ENCODE measurements at regions not wholly inside any gene's neighbourhood (a gene's known extent, or its start where the extent isn't known, plus 50 kb on each side); places are given as distances from the start of the nearest gene placed in this dataset.

DNA sequence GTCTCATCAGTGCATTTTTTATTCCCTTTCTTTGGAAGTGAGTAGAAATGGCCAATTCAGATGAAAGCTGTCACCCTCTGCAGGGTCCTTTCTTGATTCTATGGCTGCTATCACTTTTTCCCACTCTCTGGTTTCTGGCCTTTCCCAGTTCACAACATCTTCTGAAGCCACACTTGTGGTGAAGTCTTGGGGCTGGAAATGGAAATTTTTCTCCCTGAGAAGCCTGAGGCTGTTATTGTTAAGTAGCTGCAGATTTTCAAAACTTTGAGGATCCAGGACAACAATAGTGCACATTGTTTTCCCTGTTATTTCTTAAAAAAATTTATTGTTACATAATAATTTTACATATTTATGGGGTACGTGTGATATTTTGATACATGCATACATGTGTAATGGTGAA lies 250.3 kb upstream of the RASGRP1 start:
- Histone ChIP-seq H3K36me3 (no peaks in the 10 kb centered on the region), H3K9me3 (no peaks in the 10 kb centered on the region), H3K4me3 (no peak overlapping the region), H3K27me3 (no peaks in the 10 kb centered on the region), H3K27ac (no peak overlapping the region), H3K4me1 (no peaks in the 10 kb centered on the region)
- no peak for DNase-seq (ENCODE audit: extremely low spot score in 2 of 2)
- TF ChIP-seq POLR2AphosphoS5 (IDR thresholded peaks at IDR 0.05; ENCODE audit: insufficient read depth in 1 of 2, low read depth in 1 of 2), result no peak
- no peak for TF ChIP-seq POLR2A (IDR thresholded peaks at IDR 0.05)
- TF ChIP-seq, protein P1, sequence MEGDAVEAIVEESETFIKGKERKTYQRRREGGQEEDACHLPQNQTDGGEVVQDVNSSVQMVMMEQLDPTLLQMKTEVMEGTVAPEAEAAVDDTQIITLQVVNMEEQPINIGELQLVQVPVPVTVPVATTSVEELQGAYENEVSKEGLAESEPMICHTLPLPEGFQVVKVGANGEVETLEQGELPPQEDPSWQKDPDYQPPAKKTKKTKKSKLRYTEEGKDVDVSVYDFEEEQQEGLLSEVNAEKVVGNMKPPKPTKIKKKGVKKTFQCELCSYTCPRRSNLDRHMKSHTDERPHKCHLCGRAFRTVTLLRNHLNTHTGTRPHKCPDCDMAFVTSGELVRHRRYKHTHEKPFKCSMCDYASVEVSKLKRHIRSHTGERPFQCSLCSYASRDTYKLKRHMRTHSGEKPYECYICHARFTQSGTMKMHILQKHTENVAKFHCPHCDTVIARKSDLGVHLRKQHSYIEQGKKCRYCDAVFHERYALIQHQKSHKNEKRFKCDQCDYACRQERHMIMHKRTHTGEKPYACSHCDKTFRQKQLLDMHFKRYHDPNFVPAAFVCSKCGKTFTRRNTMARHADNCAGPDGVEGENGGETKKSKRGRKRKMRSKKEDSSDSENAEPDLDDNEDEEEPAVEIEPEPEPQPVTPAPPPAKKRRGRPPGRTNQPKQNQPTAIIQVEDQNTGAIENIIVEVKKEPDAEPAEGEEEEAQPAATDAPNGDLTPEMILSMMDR (IDR thresholded peaks at IDR 0.05), result no peak
- intact Hi-C loops (cut with DNase I), result loop anchor here (10.0 kb wide), 1 partner anchor 770 kb away; the partner anchor contains the start of gene THBS1

DNA sequence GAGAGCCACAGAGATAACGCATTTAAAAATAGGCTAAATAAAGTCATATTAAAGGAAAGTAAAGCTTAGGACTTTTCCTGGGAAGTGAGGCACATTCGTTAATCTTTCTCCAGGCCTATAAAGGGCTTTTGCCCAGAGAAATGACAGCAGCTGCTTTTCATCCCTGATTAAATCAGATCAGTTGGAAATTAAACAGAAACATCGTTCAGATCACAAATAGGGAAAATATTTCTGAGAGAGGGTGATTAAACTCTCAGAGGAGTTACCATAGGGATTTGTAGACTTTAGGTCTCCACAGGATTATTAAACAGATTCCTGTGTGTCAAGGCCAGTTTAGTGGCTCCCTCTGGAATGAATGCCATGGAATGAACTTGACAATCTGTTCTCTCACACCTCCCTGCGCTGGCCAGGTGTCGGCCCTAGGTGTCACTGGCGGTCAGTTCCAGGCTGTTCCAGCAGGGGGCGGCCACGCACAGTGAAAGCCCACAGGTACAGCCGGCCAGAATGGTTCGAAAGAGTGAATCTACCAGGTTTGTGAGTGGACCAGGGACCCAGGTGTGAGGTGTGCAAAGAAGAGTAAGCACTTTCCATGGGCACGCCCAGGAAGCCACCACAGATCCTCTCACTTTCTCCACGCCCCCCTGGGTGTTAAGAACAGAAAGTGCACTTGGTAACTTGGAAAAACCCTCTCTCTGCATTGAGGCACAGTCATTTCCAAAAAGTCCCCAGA lies 253.0 kb upstream of the RASGRP1 start:
- Histone ChIP-seq H3K9me3 (no peaks in the 10 kb centered on the region), H3K4me3 (no peak overlapping the region), H3K27me3 (no peaks in the 10 kb centered on the region), H3K27ac (no peak overlapping the region), H3K36me3 (no peaks in the 10 kb centered on the region), H3K4me1 (no peaks in the 10 kb centered on the region)
- no peak for DNase-seq (ENCODE audit: extremely low spot score in 2 of 2)
- intact Hi-C loops (cut with DNase I), result loop anchor here (10.0 kb wide), 1 partner anchor 767 kb away; the partner anchor contains the start of gene THBS1
- TF ChIP-seq, protein P1 (IDR thresholded peaks at IDR 0.05), result peak; percentile 93 to 99 (median 97)
- no peak for TF ChIP-seq POLR2A (IDR thresholded peaks at IDR 0.05)
- peak in 1 of 2 donors; percentile 21 for TF ChIP-seq POLR2AphosphoS5 (IDR thresholded peaks at IDR 0.05; ENCODE audit: insufficient read depth in 1 of 2, low read depth in 1 of 2)

DNA sequence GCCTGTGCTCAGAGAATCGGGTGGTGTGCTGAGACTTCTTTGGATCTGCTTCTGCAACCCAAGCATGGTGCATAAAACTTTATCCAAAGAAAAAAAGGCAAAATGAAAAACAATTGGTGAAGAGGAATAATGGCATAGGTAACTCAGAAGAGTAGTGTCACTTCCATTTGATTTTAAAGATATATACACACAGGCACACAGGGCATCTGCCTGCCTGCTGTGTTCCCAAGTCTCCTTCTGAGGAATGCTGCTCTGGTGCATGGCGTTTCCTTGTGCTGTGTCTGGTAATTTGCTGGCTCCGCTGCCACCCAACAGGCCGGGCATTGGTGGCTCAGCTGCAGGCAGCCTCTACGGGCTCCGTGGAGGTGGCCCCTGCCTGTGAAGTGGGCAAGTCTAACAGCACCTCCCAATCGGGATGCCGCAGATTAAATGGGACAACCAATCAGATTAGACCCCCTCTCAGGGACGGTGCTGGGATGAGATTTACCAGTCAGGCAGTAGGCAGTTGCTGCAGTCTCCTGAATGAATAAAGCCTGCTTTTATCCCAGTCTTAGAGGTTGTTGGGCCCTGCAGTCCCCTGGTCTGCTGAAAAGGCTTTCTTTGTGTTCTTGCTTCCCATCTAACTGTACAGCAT lies 253.7 kb upstream of the RASGRP1 start:
- no peaks in the 10 kb centered on the region for H3K36me3 ChIP-seq
- TF ChIP-seq, protein P1 (IDR thresholded peaks at IDR 0.05), result no peak
- TF ChIP-seq POLR2A (IDR thresholded peaks at IDR 0.05) (no peak), POLR2AphosphoS5 (IDR thresholded peaks at IDR 0.05; ENCODE audit: insufficient read depth in 1 of 2, low read depth in 1 of 2) (no peak)
- H3K27ac ChIP-seq, result no peak overlapping the region
- H3K9me3 ChIP-seq, result no peaks in the 10 kb centered on the region
- intact Hi-C loops (cut with DNase I), result loop anchor here (10.0 kb wide), 1 partner anchor 767 kb away; the partner anchor contains the start of gene THBS1
- no peak for DNase-seq (ENCODE audit: extremely low spot score in 2 of 2)
- H3K27me3 ChIP-seq, result no peaks in the 10 kb centered on the region
- H3K4me1 ChIP-seq, result no peaks in the 10 kb centered on the region
- H3K4me3 ChIP-seq, result no peak overlapping the region

DNA sequence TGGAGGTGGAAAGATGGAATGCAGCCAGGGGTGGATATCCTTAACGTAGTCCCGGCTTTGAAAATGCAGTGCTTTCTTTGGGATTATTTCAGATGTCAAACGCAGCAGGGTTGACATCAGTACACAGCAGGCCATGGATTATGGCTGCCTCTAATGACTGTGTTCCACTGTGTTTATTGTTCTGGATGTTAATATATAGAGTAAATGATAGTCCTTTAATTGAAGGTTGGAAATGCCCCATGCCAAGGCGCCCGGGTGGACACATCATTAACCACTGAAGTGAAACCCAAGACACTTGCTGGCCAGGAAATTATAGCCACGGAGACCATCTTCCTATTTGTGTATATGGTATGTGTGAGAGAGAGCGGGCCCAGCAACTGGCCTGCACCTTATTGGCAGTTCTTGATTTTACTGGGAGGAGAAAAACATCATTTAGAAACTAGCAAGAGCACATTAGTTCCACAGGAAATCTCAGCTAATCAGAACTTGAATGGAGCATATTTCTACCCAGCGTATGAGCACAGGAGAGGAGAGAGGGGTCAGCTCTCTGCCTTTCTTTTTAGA lies 254.9 kb upstream of the RASGRP1 start:
- Histone ChIP-seq H3K36me3 (no peaks in the 10 kb centered on the region), H3K4me1 (no peaks in the 10 kb centered on the region), H3K27ac (no peak overlapping the region), H3K9me3 (no peaks in the 10 kb centered on the region), H3K27me3 (no peaks in the 10 kb centered on the region), H3K4me3 (no peak overlapping the region)
- no peak for DNase-seq (ENCODE audit: extremely low spot score in 2 of 2)
- TF ChIP-seq POLR2AphosphoS5 (IDR thresholded peaks at IDR 0.05; ENCODE audit: insufficient read depth in 1 of 2, low read depth in 1 of 2) (no peak), POLR2A (IDR thresholded peaks at IDR 0.05) (no peak)
- TF ChIP-seq, protein P1 (IDR thresholded peaks at IDR 0.05), result no peak
- intact Hi-C loops (cut with DNase I), result loop anchor here (10.0 kb wide), 1 partner anchor 765 kb away; the partner anchor contains the start of gene THBS1

Data from vagina (tissue), 2 donors.